Neural cell (in vitro differentiated cells): ENCODE measurements at regions not wholly inside any gene's neighbourhood (a gene's known extent, or its start where the extent isn't known, plus 50 kb on each side); places are given as distances from the start of the nearest gene placed in this dataset.

Source experiments
- CTCF ChIP-seq: fragments of 450-650 bp; IDR thresholded peaks from 2 replicates; pipeline ENCODE4 v1.5.1; 2014; ENCODE audit warnings: antibody characterized with exemption, mild to moderate bottlenecking, moderate library complexity; ENCODE audit not compliant: poor library complexity, severe bottlenecking
- EP300 ChIP-seq: fragments of 450-650 bp; conservative IDR thresholded peaks from 2 replicates; pipeline ENCODE4 v1.6.1; 2014; ENCODE audit warnings: antibody characterized with exemption, mild to moderate bottlenecking, moderate library complexity; ENCODE audit not compliant: poor library complexity, severe bottlenecking
- EZH2 ChIP-seq: fragments of 200-600, 300-800 bp; shearing (Covaris generic), sonication (generic); IDR thresholded peaks from 2 replicates; pipeline ENCODE4 v1.6.1; 2014; ENCODE audit warnings: antibody characterized with exemption, low read length, borderline replicate concordance, mild to moderate bottlenecking; ENCODE audit not compliant: insufficient read depth, poor library complexity, severe bottlenecking
- MXI1 ChIP-seq: fragments of 450-650 bp; conservative IDR thresholded peaks from 2 replicates; pipeline ENCODE4 v1.6.1; 2014; ENCODE audit warnings: antibody characterized with exemption, mild to moderate bottlenecking; ENCODE audit not compliant: poor library complexity, severe bottlenecking
- POLR2AphosphoS5 ChIP-seq: IDR thresholded peaks from 2 replicates; pipeline ENCODE4 v1.6.1; 2012
- RAD21 ChIP-seq: fragments of 450-650 bp; conservative IDR thresholded peaks from 2 replicates; pipeline ENCODE4 v1.6.1; 2014; ENCODE audit warnings: antibody characterized with exemption, mild to moderate bottlenecking, moderate library complexity
- REST ChIP-seq: IDR thresholded peaks from 2 replicates; pipeline ENCODE4 v1.6.1; 2012; ENCODE audit warnings: borderline replicate concordance
- SMC3 ChIP-seq: fragments of 450-650 bp; conservative IDR thresholded peaks from 2 replicates; pipeline ENCODE4 v1.6.1; 2014; ENCODE audit warnings: antibody characterized with exemption, mild to moderate bottlenecking, moderate library complexity; ENCODE audit not compliant: poor library complexity
- TAF1 ChIP-seq: IDR thresholded peaks from 2 replicates; pipeline ENCODE4 v1.6.1; 2012; ENCODE audit warnings: low read depth

GRCh38 chr6:105986998-105987397 lies 99.1 kb upstream of the PRDM1 start:
- no peak for TF ChIP-seq CTCF
- no peak for TF ChIP-seq EP300
- no peak for TF ChIP-seq EZH2
- no peak for TF ChIP-seq TAF1
- no peak for TF ChIP-seq REST
- TF ChIP-seq RAD21 = no peak
- no peak for TF ChIP-seq SMC3
- no peak for TF ChIP-seq POLR2AphosphoS5
- TF ChIP-seq MXI1 = no peak
